GM12891 (cell line): ENCODE measurements at regions not wholly inside any gene's neighbourhood (a gene's known extent, or its start where the extent isn't known, plus 50 kb on each side); places are given as distances from the start of the nearest gene placed in this dataset.
"Not testable (repeated sequence)": the region's sequence is repeated elsewhere in the genome, so short reads cannot be mapped to it uniquely, and the experiment has no call there.

Experiments
- DNase-seq: peaks from one replicate; pipeline ENCODE4 v3.0.0; 2011; ENCODE audit warnings: low spot score; ENCODE audit not compliant: insufficient read length
- FAIRE-seq: peaks from 2 replicates; lab custom pipeline; 2011; peaks lifted over from hg19 to GRCh38; lab: Jason Lieb, UNC
- PAX5 ChIP-seq: IDR thresholded peaks from 2 replicates; pipeline ENCODE4 v1.6.1; 2011; ENCODE audit warnings: low read length, moderate library complexity, mild to moderate bottlenecking; ENCODE audit not compliant: insufficient read depth, severe bottlenecking
- POLR2A ChIP-seq: IDR thresholded peaks from 2 replicates; pipeline ENCODE4 v1.6.1; 2011; ENCODE audit warnings: low read depth, low read length, control low read depth
- POLR2AphosphoS5 ChIP-seq: IDR thresholded peaks from 2 replicates; pipeline ENCODE4 v1.6.1; 2011; ENCODE audit warnings: low read depth, low read length, control low read depth
- POU2F2 ChIP-seq: IDR thresholded peaks from 2 replicates; pipeline ENCODE4 v1.6.1; 2011; ENCODE audit warnings: low read depth, mild to moderate bottlenecking, control low read depth, low read length, moderate library complexity
- SPI1 ChIP-seq: IDR thresholded peaks from 2 replicates; pipeline ENCODE4 v1.6.1; 2011; ENCODE audit warnings: low read depth, low read length, control low read depth
- TAF1 ChIP-seq: IDR thresholded peaks from 2 replicates; pipeline ENCODE4 v1.6.1; 2011; ENCODE audit warnings: low read depth, low read length, control low read depth

GRCh38 chrX:40245488-40246071 lies 147.8 kb upstream of the BCOR start:
- DNase-seq (no peak), FAIRE-seq (no peak)
- TF ChIP-seq TAF1 (no peak), SPI1 (no peak), POU2F2 (no peak), POLR2A (no peak), PAX5 (no peak), POLR2AphosphoS5 (no peak)

GRCh38 chrX:40244980-40245379 lies 147.2 kb upstream of the BCOR start:
- TF ChIP-seq SPI1: no peak
- no peak for TF ChIP-seq TAF1
- TF ChIP-seq POLR2AphosphoS5: no peak
- no peak for TF ChIP-seq POU2F2
- TF ChIP-seq PAX5: no peak
- no peak for TF ChIP-seq POLR2A
- FAIRE-seq (no peak), DNase-seq (no peak)

DNA sequence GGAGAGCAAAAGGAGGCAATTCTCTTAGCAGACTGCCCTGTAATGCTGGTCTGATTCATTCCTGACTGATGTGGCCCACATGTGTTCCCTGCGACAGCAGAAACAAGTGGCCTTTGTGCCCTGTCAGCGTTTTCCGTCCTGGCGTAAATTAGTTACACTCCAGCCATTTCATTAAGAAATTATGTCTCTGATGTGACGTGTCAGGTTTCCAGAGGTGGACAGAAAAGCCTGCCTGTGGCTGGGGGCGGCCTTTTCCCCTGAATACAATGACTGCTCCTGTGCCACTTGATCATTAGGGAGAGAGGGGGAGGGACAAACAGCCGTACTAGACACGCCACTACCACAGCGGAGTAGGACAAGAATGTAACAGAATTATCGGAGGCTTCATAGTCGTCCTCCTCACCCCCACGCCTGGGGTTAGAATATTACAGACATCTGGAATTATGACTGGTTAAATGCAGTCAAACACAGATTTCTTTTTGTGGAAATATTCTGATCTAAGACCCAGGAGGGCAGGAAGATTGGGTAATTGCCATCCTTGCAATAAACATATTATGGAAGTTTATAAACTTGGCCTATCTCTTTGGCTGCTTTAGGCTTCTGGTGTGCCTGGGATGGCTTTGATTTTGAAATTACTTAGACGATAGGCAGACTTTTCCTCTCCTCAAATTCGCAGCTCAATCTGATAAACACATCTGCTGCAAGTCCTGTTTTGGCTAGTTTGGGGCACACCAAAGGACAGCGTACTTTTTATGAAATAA lies 146.2 kb upstream of the BCOR start:
- DNase-seq: no peak
- FAIRE-seq: no peak
- TF ChIP-seq POU2F2 (no peak), POLR2AphosphoS5 (no peak), TAF1 (no peak), POLR2A (no peak), PAX5 (no peak), SPI1 (no peak)

- no peak for FAIRE-seq
- TF ChIP-seq POLR2AphosphoS5 (no peak), PAX5 (no peak), POLR2A (no peak), TAF1 (no peak), SPI1 (no peak), POU2F2 (no peak)
- DNase-seq: no peak
Observed at GRCh38 chrX:40240844-40241243, 143.1 kb upstream of the BCOR start.

DNA sequence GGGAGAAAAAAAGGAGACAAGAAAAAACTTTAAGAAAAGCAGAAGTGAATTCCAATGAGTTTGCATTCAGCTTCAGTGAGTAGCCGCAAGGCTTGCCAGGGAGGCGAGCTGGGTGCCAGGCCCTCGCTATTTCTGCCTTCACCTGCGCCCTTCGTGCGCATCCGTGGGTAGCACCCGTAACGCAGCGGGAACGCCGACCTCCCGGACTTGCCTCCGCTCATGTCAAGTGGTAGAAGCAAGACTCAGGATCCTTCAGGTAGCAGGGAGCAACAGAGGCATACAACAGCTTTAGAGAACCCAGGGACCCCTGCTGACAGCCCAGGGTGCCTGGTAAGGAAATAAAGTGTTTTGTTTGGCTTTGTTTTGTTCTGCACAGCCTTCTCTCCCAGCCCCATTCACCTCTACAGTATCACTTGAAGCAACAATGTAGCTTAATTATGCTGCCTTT lies 140.0 kb upstream of the BCOR start:
- FAIRE-seq: no peak
- DNase-seq: no peak
- TF ChIP-seq PAX5: no peak
- TF ChIP-seq SPI1: peak; percentile 21; the same call in 1 of the 2 replicates

DNA sequence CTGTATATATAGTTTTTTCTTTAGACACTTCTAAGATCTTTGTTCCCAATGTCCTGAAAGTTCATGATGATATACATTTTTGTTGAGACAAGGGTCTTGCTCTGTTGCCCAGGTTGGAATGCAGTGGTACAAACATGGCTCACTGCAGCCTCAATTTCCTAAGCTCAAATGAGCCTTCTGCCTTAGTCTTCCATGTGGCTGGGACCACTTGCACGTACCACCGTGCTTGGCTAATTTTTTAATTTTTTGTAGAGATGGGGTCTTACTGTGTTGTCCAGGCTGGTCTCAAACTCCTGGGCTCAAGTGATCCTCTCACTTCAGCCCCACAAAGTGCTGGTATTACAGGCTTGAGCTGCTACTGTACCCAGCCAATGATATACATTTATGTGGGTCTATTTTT lies 132.9 kb upstream of the BCOR start:
- FAIRE-seq: no peak
- no peak for DNase-seq
- TF ChIP-seq POLR2AphosphoS5 (no peak), PAX5 (no peak), TAF1 (no peak), POU2F2 (no peak)

DNA sequence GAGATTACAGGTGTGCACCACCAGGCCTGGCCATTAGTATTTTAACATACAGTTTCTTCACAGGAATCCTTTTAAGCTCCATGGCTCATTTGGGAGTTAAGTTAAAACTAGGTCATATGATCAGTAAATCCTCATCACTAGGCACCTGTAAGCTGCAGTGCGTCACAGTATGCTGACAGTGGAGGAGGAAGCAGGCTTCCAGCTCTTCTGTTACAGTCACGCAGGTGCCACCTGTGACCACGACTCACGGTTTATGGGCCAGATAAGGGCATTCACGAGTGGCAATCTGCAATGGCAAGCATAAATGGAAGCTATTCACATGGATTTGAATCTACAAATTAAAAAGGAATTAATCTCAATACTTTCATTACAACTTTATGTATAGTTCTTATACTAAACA lies 129.4 kb upstream of the BCOR start:
- no peak for TF ChIP-seq POLR2A
- DNase-seq: no peak
- FAIRE-seq: no peak

DNA sequence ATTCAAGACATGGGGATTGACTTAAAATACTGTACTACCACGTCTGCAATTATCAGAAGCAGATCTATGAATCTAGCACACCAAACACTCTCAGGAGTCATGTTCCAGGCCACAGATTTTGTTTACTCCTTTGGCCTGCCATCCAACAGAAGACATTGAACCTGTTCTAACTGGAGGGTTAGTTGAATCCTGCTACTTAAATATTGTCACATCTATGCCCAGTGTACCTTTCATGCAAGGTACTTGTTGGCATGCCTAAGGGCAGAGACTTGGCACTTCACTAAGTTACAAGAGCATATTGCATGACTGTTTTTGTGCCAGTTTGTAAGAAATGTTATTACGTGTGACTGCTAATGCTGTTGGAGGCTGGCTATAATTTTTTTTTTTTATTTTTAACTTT lies 126.9 kb upstream of the BCOR start:
- TF ChIP-seq POU2F2 (no peak), POLR2AphosphoS5 (no peak), TAF1 (no peak), POLR2A (no peak), PAX5 (no peak), SPI1 (no peak)
- no peak for DNase-seq
- no peak for FAIRE-seq

GRCh38 chrX:40222612-40223011 lies 124.9 kb upstream of the BCOR start:
- FAIRE-seq, DNase-seq: not testable (repeated sequence)

GRCh38 chrX:40213092-40213491 lies 115.3 kb upstream of the BCOR start:
- no peak for TF ChIP-seq POLR2A
- TF ChIP-seq POU2F2: no peak
- no peak for TF ChIP-seq TAF1
- no peak for TF ChIP-seq POLR2AphosphoS5
- TF ChIP-seq PAX5: no peak
- no peak for TF ChIP-seq SPI1
- DNase-seq (no peak), FAIRE-seq (no peak)

GRCh38 chrX:40209951-40210617 lies 112.3 kb upstream of the BCOR start:
- no peak for TF ChIP-seq SPI1
- no peak for TF ChIP-seq POU2F2
- TF ChIP-seq TAF1: no peak
- TF ChIP-seq POLR2A: no peak
- TF ChIP-seq POLR2AphosphoS5: no peak
- TF ChIP-seq PAX5: no peak
- no peak for FAIRE-seq
- no peak for DNase-seq
